Ishikawa (cell line): ENCODE measurements at regions not wholly inside any gene's neighbourhood (a gene's known extent, or its start where the extent isn't known, plus 50 kb on each side); places are given as distances from the start of the nearest gene placed in this dataset.

Experiments
- CEBPB ChIP-seq: IDR thresholded peaks from 2 replicates; pipeline ENCODE4 v1.6.1; 2012
- CREB1 ChIP-seq: IDR thresholded peaks from 2 replicates; pipeline ENCODE4 v1.6.1; 2012; ENCODE audit warnings: low read depth
- EGR1 ChIP-seq: IDR thresholded peaks from 2 replicates; pipeline ENCODE4 v1.6.1; 2012
- EP300 ChIP-seq: IDR thresholded peaks from 2 replicates; pipeline ENCODE4 v1.6.1; 2012; ENCODE audit warnings: borderline replicate concordance
- FOXM1 ChIP-seq: IDR thresholded peaks from 2 replicates; pipeline ENCODE4 v1.6.1; 2012; ENCODE audit warnings: low read depth, borderline replicate concordance
- MAX ChIP-seq: IDR thresholded peaks from 2 replicates; pipeline ENCODE4 v1.6.1; 2012
- NFIC ChIP-seq: IDR thresholded peaks from 2 replicates; pipeline ENCODE4 v1.6.1; 2012
- RAD21 ChIP-seq: IDR thresholded peaks from 2 replicates; pipeline ENCODE4 v1.6.1; 2012; ENCODE audit warnings: low read depth
- TAF1 ChIP-seq: IDR thresholded peaks from 2 replicates; pipeline ENCODE4 v1.6.1; 2012; ENCODE audit warnings: low read depth, mild to moderate bottlenecking
- TCF12 ChIP-seq: IDR thresholded peaks from 2 replicates; pipeline ENCODE4 v1.6.1; 2012; ENCODE audit warnings: low read depth
- TEAD4 ChIP-seq: IDR thresholded peaks from 2 replicates; pipeline ENCODE4 v1.6.1; 2012
- USF1 ChIP-seq: IDR thresholded peaks from 2 replicates; pipeline ENCODE4 v1.6.1; 2012
- YY1 ChIP-seq: IDR thresholded peaks from 2 replicates; pipeline ENCODE4 v1.6.1; 2012; ENCODE audit warnings: low read depth
- ZBTB7A ChIP-seq: IDR thresholded peaks from 2 replicates; pipeline ENCODE4 v1.6.1; 2012; ENCODE audit warnings: low read depth
- TF ChIP-seq, protein P1 (sequence below): IDR thresholded peaks from 2 replicates; pipeline ENCODE4 v1.6.1; 2012; ENCODE audit warnings: low read depth, mild to moderate bottlenecking

- no peak for TF ChIP-seq CEBPB
- TF ChIP-seq TAF1: no peak
- TF ChIP-seq FOXM1: no peak
- no peak for TF ChIP-seq NFIC
- TF ChIP-seq EGR1: no peak
- no peak for TF ChIP-seq RAD21
- TF ChIP-seq MAX: no peak
- no peak for TF ChIP-seq TEAD4
- TF ChIP-seq, protein P1, sequence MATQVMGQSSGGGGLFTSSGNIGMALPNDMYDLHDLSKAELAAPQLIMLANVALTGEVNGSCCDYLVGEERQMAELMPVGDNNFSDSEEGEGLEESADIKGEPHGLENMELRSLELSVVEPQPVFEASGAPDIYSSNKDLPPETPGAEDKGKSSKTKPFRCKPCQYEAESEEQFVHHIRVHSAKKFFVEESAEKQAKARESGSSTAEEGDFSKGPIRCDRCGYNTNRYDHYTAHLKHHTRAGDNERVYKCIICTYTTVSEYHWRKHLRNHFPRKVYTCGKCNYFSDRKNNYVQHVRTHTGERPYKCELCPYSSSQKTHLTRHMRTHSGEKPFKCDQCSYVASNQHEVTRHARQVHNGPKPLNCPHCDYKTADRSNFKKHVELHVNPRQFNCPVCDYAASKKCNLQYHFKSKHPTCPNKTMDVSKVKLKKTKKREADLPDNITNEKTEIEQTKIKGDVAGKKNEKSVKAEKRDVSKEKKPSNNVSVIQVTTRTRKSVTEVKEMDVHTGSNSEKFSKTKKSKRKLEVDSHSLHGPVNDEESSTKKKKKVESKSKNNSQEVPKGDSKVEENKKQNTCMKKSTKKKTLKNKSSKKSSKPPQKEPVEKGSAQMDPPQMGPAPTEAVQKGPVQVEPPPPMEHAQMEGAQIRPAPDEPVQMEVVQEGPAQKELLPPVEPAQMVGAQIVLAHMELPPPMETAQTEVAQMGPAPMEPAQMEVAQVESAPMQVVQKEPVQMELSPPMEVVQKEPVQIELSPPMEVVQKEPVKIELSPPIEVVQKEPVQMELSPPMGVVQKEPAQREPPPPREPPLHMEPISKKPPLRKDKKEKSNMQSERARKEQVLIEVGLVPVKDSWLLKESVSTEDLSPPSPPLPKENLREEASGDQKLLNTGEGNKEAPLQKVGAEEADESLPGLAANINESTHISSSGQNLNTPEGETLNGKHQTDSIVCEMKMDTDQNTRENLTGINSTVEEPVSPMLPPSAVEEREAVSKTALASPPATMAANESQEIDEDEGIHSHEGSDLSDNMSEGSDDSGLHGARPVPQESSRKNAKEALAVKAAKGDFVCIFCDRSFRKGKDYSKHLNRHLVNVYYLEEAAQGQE: no peak
- TF ChIP-seq TCF12: no peak
Measured at GRCh38 chr5:135163391-135163790, 129.4 kb upstream of the PITX1 start.

DNA sequence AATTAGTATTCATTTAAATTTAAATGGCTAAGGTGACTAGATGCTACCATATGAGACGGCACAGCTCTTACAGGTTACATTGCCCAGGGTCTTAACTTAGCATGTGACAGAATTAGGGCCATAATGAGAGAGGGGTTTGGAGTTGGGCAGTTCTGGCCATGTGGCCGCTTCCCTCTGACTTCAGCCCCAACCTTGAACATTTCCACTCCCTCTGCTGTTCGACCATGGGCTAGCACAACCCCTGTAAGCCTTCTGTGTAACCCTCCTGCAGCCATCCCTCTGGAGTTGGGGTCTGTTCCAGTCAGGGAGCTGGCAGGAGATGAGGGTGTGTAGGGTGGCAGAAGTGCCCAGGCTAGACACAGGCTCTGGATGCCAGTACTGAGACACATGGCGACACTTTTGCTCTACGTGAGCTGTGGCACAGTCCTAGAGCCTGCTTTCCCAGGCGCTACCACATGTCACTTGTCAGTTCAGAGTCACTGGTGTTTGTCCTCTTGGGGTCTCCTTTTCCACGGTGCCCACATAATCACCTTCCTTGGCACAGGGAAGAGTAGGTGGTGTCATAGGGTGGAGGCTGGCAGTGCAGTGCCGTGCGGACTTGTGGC is 128.7 kb upstream of the PITX1 start:
- TF ChIP-seq FOXM1: no peak
- no peak for TF ChIP-seq EP300
- no peak for TF ChIP-seq CEBPB
- TF ChIP-seq EGR1: no peak
- no peak for TF ChIP-seq TEAD4
- no peak for TF ChIP-seq TAF1
- no peak for TF ChIP-seq USF1
- TF ChIP-seq ZBTB7A: no peak
- TF ChIP-seq, protein P1: no peak
- TF ChIP-seq TCF12: no peak
- no peak for TF ChIP-seq CREB1
- TF ChIP-seq MAX: no peak
- TF ChIP-seq NFIC: no peak
- TF ChIP-seq YY1: no peak
- no peak for TF ChIP-seq RAD21

DNA sequence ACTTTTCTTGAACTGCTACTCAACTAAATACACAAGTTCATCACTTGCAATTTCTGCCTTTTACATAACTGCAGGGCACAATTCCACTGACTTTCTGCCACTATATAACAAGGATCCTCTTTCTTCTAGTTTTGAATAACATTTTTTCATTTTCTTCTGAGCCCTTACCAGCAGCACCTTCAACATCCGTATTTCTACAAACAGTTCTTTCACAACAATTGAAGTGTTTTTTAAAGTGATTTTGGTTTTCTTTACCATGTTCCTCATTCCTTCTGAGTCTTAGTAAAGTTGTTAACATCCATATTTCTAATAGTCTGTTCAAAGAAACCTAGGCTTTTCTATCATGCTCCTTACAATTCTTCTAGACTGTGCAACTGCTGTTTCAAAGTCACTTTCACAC is 127.2 kb upstream of the PITX1 start:
- no peak for TF ChIP-seq NFIC
- TF ChIP-seq EGR1: no peak
- no peak for TF ChIP-seq CREB1
- no peak for TF ChIP-seq TEAD4

DNA sequence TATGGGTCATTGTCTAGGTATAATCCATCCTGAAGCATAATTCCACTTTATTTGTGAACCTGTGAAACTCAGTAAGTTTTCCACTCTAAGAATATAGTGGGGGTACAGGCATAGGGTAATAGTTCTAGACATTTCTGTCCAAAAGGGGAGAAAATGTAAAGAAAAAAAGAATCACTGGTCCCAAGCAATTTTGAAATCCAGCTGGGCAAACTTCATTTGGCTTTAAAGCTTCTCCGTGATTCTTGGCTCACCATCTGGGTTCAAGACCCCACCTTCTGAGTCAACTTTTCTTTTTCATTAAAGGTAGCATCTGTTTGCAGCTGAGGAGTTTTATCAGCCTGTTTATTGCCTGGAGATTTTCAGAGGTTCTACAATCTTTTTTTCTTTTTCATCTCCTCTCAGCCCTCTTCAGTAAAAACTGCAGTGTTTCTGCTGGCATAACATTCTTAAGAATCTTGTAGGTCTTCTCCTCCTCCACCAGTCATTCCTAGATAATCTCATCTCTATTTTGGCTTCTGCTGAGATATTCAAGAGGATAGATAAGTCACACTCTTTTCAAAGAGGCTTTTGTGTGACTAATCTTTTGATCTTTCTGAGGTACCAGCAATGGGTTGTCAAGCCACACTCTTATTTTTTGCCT is 126.1 kb upstream of the PITX1 start:
- TF ChIP-seq TAF1: no peak
- no peak for TF ChIP-seq RAD21
- TF ChIP-seq CEBPB: no peak
- TF ChIP-seq USF1: no peak
- TF ChIP-seq EP300: no peak
- TF ChIP-seq ZBTB7A: no peak
- no peak for TF ChIP-seq TCF12

- TF ChIP-seq EP300 (no peak), TEAD4 (no peak), YY1 (no peak), NFIC (no peak), FOXM1 (no peak), EGR1 (no peak), TAF1 (no peak)
- TF ChIP-seq, protein P1: no peak
Measured at GRCh38 chr5:135159626-135160025, 125.6 kb upstream of the PITX1 start.
